ENCODE measurements at regions not wholly inside any gene's neighbourhood (a gene's known extent, or its start where the extent isn't known, plus 50 kb on each side); places are given as distances from the start of the nearest gene placed in this dataset.

GRCh38 chr2:81672516-81672915, 1368.0 kb upstream of the LRRTM1 start:
- CTCF ChIA-PET = no interaction called here
- no peak overlapping the region for H3K4me3 Mint-ChIP-seq
- no peaks in the 10 kb centered on the region for H3K27me3 Mint-ChIP-seq (ENCODE audit: low read depth)
- H3K27ac Mint-ChIP-seq = no peak overlapping the region
- no peak for DNase-seq
- H3K9me3 Mint-ChIP-seq (ENCODE audit: insufficient read depth) = peaks cover 5% of the 10 kb centered on the region
- POLR2A ChIA-PET = no interaction called here
- no peaks in the 10 kb centered on the region for H3K4me1 Mint-ChIP-seq (ENCODE audit: low read depth)
- no peaks in the 10 kb centered on the region for H3K36me3 Mint-ChIP-seq (ENCODE audit: low read depth)
- no peak for ATAC-seq

DNA sequence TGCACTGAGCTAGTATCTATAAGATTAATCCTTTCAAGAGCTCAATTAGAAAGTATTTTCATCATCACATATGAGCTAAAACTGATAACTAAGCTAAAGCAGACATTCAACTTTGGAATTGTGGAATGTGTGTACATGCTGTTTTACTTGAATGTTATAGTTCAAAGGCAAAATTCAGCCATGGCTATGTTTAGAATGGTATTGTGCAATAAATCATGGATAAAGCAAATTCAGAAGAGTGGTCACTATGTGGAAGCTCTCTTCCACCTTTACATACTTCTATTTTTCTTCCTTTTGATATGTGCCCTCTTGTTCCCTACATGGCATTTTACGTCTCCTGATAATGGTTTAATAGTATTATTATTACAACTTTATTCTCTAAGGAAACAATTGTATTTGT, 1366.3 kb upstream of the LRRTM1 start:
- Mint-ChIP-seq H3K27me3 (ENCODE audit: low read depth) (no peaks in the 10 kb centered on the region), H3K4me3 (no peak overlapping the region), H3K36me3 (ENCODE audit: low read depth) (no peaks in the 10 kb centered on the region), H3K9me3 (ENCODE audit: insufficient read depth) (peaks cover 5% of the 10 kb centered on the region), H3K4me1 (ENCODE audit: low read depth) (no peaks in the 10 kb centered on the region), H3K27ac (no peak overlapping the region)
- no peak for ATAC-seq
- ChIA-PET POLR2A (no interaction called here), CTCF (no interaction called here)
- DNase-seq = no peak

- Mint-ChIP-seq H3K4me3 (no peak overlapping the region), H3K36me3 (ENCODE audit: low read depth) (no peaks in the 10 kb centered on the region), H3K9me3 (ENCODE audit: insufficient read depth) (peaks cover 9% of the 10 kb centered on the region), H3K4me1 (ENCODE audit: low read depth) (no peaks in the 10 kb centered on the region), H3K27ac (no peak overlapping the region), H3K27me3 (ENCODE audit: low read depth) (no peaks in the 10 kb centered on the region)
- CTCF ChIA-PET = no interaction called here
- no peak for DNase-seq
- no peak for ATAC-seq
- POLR2A ChIA-PET = no interaction called here
These were observed 1356.5 kb upstream of the LRRTM1 start for GRCh38 chr2:81661081-81661480.

- Mint-ChIP-seq H3K36me3 (ENCODE audit: low read depth) (no peaks in the 10 kb centered on the region), H3K4me3 (no peak overlapping the region), H3K9me3 (ENCODE audit: insufficient read depth) (peaks cover 14% of the 10 kb centered on the region), H3K27me3 (ENCODE audit: low read depth) (no peaks in the 10 kb centered on the region), H3K27ac (no peak overlapping the region), H3K4me1 (ENCODE audit: low read depth) (no peaks in the 10 kb centered on the region)
- ATAC-seq (no peak), DNase-seq (no peak)
- POLR2A ChIA-PET = no interaction called here
- CTCF ChIA-PET = no interaction called here
These were observed 1353.7 kb upstream of the LRRTM1 start for GRCh38 chr2:81658227-81658626.

DNA sequence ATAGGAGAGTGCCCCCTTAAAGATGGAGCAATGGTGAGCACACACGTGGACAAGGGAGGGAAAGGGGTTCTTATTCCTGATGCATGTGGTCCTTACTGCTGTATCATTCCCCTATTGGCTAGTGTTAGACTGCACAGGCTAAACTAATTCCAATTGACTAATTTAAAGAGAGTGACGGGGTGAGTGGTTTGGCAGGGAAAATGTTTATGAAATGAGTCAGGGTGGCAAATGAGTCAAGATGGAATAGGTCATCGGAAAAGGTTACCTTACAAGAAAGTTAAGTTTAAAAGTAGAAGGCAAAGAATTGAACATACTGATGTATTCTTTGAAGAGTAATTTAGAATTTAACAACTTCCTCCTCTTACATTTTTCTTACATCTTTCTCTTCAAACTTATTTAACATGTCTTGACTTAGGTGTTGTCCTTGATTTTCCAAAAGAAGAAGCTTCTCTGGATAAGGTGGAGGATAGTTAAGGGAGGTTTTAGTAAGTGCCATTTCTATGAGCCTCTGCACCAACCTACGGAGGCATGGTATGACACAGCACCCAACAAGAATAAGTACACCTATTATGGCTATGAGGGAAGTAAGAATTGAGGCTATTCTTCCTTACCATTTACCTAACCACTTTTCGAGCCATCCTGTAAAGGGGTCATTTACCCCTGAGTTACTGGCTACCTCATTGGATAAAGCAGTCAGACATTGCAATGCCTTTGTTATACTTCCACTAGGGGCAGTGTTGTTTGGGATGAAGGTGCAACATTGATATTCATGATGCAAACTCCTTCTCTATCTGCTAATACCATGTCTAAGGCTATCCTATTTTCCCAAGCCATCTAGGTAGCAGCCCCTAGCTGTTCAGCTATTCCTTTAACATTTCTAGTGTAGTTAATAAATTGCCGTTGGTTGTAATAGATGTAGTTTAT, 1345.8 kb upstream of the LRRTM1 start:
- Mint-ChIP-seq H3K27me3 (ENCODE audit: low read depth) (no peaks in the 10 kb centered on the region), H3K4me3 (no peak overlapping the region), H3K36me3 (ENCODE audit: low read depth) (no peaks in the 10 kb centered on the region), H3K27ac (no peak overlapping the region), H3K4me1 (ENCODE audit: low read depth) (no peaks in the 10 kb centered on the region), H3K9me3 (ENCODE audit: insufficient read depth) (peaks cover 5% of the 10 kb centered on the region)
- DNase-seq (no peak), ATAC-seq (no peak)
- ChIA-PET POLR2A (no interaction called here), CTCF (no interaction called here)

DNA sequence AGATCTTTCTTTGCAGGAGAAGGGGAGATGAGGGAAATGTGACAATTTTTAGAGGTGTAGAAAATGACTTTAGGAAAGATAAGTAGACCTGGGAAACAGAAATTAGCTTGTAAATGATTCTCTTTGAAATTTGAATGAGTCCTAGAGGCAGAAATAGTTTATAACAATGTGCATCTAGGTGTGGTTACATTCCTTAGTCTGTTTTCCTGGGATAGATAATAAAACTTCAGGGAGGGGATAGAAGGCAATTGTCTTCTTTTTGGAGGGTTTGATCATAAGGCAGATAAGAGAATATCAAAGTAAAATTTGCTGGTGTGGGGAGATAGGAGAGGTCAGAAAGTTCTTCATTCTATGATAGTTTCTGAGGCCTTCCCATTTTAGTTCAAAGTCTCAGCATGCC, 1344.3 kb upstream of the LRRTM1 start:
- Mint-ChIP-seq H3K27ac (no peak overlapping the region), H3K4me3 (no peak overlapping the region), H3K27me3 (ENCODE audit: low read depth) (no peaks in the 10 kb centered on the region), H3K9me3 (ENCODE audit: insufficient read depth) (peaks cover 5% of the 10 kb centered on the region), H3K36me3 (ENCODE audit: low read depth) (no peaks in the 10 kb centered on the region), H3K4me1 (ENCODE audit: low read depth) (no peaks in the 10 kb centered on the region)
- ATAC-seq (no peak), DNase-seq (no peak)
- CTCF ChIA-PET = no interaction called here
- POLR2A ChIA-PET = no interaction called here

DNA sequence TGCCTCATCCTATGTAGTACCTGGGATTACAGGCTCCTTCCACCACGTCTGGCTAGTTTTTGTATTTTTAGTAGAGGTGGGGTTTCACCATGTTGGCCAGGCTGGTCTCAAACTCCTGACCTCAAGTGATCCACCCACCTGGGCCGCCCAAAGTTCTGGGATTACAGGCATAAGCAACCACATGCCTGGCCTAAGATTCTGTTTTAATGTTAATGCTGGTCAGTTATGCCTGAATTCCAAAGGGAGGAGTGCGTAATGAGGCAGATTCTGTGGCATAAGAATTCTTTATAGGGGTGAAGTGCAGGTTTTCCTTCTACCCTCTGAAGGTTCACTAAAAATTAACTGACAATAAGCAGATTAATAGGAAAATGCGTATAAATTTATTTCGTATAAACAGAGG, 1343.8 kb upstream of the LRRTM1 start:
- Mint-ChIP-seq H3K27me3 (ENCODE audit: low read depth) (no peaks in the 10 kb centered on the region), H3K27ac (no peak overlapping the region), H3K9me3 (ENCODE audit: insufficient read depth) (peaks cover 5% of the 10 kb centered on the region), H3K4me1 (ENCODE audit: low read depth) (no peaks in the 10 kb centered on the region), H3K36me3 (ENCODE audit: low read depth) (no peaks in the 10 kb centered on the region), H3K4me3 (no peak overlapping the region)
- POLR2A ChIA-PET = no interaction called here
- ATAC-seq (no peak), DNase-seq (no peak)
- CTCF ChIA-PET = no interaction called here

DNA sequence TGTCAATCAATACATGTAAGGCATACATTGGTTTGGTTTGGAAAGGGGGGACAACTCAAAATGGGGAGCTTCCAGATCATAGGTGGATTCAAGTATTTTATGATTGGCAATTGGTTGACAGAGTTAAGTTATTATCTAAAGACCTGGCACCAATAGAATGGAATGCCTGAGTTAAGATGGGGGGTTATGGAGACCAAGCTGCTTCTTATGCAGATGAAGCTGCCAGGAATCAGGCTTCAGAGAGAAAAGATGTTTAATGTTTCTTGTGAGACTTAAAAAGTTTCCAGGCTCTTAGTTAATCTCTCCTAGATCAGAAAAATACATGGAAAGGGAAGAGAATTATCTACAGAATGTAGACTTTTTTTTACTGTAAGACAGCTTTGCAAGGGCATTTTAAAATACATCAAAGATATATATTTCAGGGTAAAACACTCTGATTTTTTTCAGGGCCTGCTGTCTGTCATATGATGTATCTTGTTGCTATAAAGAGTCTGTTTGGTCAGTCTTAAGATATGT, 1343.2 kb upstream of the LRRTM1 start:
- Mint-ChIP-seq H3K27ac (no peak overlapping the region), H3K9me3 (ENCODE audit: insufficient read depth) (peaks cover 7% of the 10 kb centered on the region), H3K4me1 (ENCODE audit: low read depth) (no peaks in the 10 kb centered on the region), H3K27me3 (ENCODE audit: low read depth) (no peaks in the 10 kb centered on the region), H3K4me3 (no peak overlapping the region), H3K36me3 (ENCODE audit: low read depth) (no peaks in the 10 kb centered on the region)
- POLR2A ChIA-PET = no interaction called here
- DNase-seq (no peak), ATAC-seq (no peak)
- CTCF ChIA-PET = no interaction called here

GRCh38 chr2:81645745-81646301, 1341.3 kb upstream of the LRRTM1 start:
- Mint-ChIP-seq H3K27ac (no peak overlapping the region), H3K27me3 (ENCODE audit: low read depth) (no peaks in the 10 kb centered on the region), H3K9me3 (ENCODE audit: insufficient read depth) (peaks cover 7% of the 10 kb centered on the region), H3K36me3 (ENCODE audit: low read depth) (no peaks in the 10 kb centered on the region), H3K4me1 (ENCODE audit: low read depth) (no peaks in the 10 kb centered on the region), H3K4me3 (no peak overlapping the region)
- POLR2A ChIA-PET = no interaction called here
- no peak for DNase-seq
- no peak for ATAC-seq
- CTCF ChIA-PET = no interaction called here

GRCh38 chr2:81644189-81644588, 1339.6 kb upstream of the LRRTM1 start:
- H3K9me3 Mint-ChIP-seq (ENCODE audit: insufficient read depth) = peaks cover 16% of the 10 kb centered on the region
- POLR2A ChIA-PET = no interaction called here
- no peaks in the 10 kb centered on the region for H3K4me1 Mint-ChIP-seq (ENCODE audit: low read depth)
- CTCF ChIA-PET = no interaction called here
- no peaks in the 10 kb centered on the region for H3K27me3 Mint-ChIP-seq (ENCODE audit: low read depth)
- no peak overlapping the region for H3K4me3 Mint-ChIP-seq
- H3K36me3 Mint-ChIP-seq (ENCODE audit: low read depth) = no peaks in the 10 kb centered on the region
- no peak for DNase-seq
- no peak overlapping the region for H3K27ac Mint-ChIP-seq
- ATAC-seq = no peak

GRCh38 chr2:81624825-81625224, 1320.3 kb upstream of the LRRTM1 start:
- Mint-ChIP-seq H3K27ac (no peak overlapping the region), H3K4me1 (ENCODE audit: low read depth) (no peaks in the 10 kb centered on the region), H3K9me3 (ENCODE audit: insufficient read depth) (peaks cover 46% of the 10 kb centered on the region), H3K36me3 (ENCODE audit: low read depth) (no peaks in the 10 kb centered on the region), H3K27me3 (ENCODE audit: low read depth) (no peaks in the 10 kb centered on the region), H3K4me3 (no peak overlapping the region)
- DNase-seq = no peak
- no peak for ATAC-seq
- ChIA-PET POLR2A (no interaction called here), CTCF (no interaction called here)

DNA sequence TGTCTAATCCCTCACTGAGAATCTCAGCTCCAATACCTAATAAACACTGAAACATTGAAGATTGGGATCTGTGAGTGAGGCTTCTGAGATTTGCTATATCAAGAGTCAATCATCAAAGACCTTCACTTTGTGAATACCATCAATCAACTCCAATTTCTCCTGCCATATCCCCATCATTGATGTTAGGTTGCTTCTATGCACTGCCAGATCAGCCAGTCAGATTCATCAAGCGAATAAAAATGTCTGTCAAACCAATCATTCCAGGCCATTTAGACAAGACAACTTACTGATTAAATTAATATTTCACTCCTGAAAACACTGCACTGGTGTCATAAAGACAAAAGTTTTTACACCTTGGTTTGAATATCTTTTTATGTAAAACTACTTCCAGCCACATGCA, 1295.5 kb upstream of the LRRTM1 start:
- H3K27me3 Mint-ChIP-seq (ENCODE audit: low read depth) = no peaks in the 10 kb centered on the region
- H3K27ac Mint-ChIP-seq = no peak overlapping the region
- DNase-seq (no peak), ATAC-seq (no peak)
- H3K4me3 Mint-ChIP-seq = no peak overlapping the region
- no peaks in the 10 kb centered on the region for H3K4me1 Mint-ChIP-seq (ENCODE audit: low read depth)
- H3K36me3 Mint-ChIP-seq (ENCODE audit: low read depth) = no peaks in the 10 kb centered on the region
- peaks cover 13% of the 10 kb centered on the region for H3K9me3 Mint-ChIP-seq (ENCODE audit: insufficient read depth)
- CTCF ChIA-PET = no interaction called here
- POLR2A ChIA-PET = no interaction called here

- no peaks in the 10 kb centered on the region for H3K27me3 Mint-ChIP-seq (ENCODE audit: low read depth)
- ChIA-PET CTCF (no interaction called here), POLR2A (no interaction called here)
- no peaks in the 10 kb centered on the region for H3K36me3 Mint-ChIP-seq (ENCODE audit: low read depth)
- H3K4me3 Mint-ChIP-seq = no peak overlapping the region
- H3K27ac Mint-ChIP-seq = no peak overlapping the region
- ATAC-seq (no peak), DNase-seq (no peak)
- H3K4me1 Mint-ChIP-seq (ENCODE audit: low read depth) = no peaks in the 10 kb centered on the region
- H3K9me3 Mint-ChIP-seq (ENCODE audit: insufficient read depth) = peaks cover 17% of the 10 kb centered on the region
These were observed 1293.9 kb upstream of the LRRTM1 start for GRCh38 chr2:81598453-81598852.

All from activated CD8-positive, alpha-beta T cell treated with anti-CD3 and anti-CD28 coated beads, Interleukin-2, amount 10 ng/mL, durations not matched to agents 7 days and 5 days (primary cell).